DMS114 treated with DMSO at 0.1 percent for 48 hours (cell line): ENCODE measurements at regions not wholly inside any gene's neighbourhood (a gene's known extent, or its start where the extent isn't known, plus 50 kb on each side); places are given as distances from the start of the nearest gene placed in this dataset.
"Not testable (repeated sequence)": the region's sequence is repeated elsewhere in the genome, so short reads cannot be mapped to it uniquely, and the experiment has no call there.

Experiments
- DNase-seq: peaks from one replicate; lab custom pipeline; 2025; ENCODE audit not compliant: unreplicated experiment; lab: John Stamatoyannopoulos, UW

DNA sequence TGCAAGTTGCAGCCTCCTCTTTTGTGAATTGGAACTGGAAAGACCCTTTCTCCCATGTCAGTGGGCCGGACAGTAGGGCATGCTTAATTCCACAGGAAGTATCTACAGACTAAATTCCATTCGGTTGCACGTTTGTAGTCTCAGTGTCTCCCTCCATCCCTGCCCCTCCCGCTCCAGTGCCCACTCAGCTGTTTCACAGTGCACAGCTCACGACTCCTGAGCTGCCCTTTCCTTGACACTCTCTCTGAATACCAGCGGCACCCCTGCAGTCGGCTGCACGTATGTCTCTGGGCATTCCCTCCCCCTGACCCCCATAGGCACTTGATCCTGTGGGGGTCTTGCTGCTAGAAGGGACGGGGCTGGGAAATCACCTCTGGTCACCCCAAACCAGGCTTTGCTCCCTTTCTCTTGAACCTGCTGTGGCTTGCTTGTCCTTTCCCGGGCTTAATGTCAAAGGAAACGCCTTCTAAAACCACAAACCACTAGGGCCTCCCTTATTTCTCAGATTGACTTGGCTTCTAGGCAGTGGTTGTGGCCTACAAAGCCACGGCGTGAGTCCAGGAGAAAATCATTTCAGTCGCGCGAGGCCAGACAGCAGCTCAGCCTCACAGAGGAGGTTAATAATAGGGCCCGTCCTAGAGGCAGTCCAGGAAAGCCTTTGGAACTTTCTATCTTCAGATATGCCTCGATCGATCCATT lies 365.3 kb upstream of the PROX1 start:
- DNase-seq: no peak

DNA sequence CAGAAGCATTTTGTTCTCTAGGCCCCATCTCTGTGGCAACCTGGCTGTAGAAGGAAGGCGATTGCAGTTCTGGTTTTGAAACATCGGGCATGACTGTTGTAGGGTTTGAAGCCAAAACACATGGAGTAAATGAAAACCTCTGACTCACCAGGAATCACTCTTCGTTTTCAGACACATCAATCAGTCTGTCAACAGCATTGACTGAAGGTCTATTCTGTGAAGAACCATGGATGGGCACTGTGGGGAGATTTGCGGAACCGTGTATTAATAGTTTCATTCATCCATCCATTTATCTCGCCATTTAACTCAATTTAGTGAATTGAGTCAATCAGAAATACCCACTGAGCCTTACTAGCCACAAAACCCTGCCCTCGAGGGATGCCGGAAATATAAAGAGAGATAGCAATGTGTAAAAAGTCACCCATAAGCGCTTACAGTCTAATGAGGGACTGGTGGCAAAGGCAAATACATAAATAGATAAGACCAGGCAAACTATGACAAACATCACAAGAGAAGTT lies 364.6 kb upstream of the PROX1 start:
- no peak for DNase-seq

DNA sequence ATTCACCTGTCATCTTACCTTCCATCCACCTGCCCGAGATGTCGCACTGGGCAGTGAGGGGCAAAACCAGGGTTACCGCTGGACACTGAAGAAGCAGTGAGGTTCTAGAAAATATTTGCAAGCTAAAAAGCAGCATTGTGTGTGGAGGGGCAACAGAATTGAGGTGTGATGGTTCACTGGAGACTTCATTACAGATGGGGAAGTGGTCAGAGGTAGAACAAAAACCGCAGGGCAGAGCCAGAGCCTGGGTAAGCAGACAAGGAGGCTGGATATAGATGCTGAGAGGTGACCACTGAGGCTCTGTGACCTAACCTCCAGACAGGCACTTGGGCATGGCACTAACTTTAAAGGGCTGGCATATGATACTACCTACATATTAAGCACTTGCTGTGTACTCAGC lies 363.9 kb upstream of the PROX1 start:
- no peak for DNase-seq

DNA sequence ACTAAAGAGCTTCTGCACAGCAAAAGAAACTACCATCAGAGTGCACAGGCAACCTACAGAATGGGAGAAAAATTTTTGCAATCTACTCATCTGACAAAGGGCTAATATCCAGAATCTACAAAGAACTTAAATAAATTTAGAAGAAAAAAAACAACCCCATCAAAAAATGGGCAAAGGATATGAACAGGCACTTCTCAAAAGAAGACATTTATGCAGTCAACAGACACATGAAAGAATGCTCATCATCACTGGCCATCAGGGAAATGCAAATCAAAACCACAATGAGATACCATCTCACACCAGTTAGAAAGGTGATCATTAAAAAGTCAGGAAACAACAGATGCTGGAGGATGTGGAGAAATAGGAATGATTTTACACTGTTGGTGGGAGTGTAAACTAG lies 351.0 kb upstream of the PROX1 start:
- not testable (repeated sequence) for DNase-seq

DNA sequence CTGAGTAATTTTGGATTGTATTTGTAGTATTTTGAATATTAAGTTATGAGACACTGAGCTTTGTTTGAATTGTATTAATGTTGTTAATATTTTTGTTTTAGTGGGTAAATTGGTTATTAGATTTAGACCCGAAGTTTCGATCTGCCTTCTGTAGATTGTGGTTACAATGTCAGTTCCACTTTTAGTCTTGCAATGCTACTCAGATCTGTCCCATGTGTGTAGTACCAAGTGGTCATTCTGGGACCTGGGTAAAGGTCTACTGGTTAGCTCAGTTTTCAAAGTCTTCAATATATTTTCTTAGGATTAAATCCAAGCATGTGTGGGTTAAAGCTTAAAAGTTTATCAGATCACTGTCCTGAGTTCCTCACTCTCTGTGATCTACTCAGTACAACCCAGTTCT lies 346.5 kb upstream of the PROX1 start:
- no peak for DNase-seq

DNA sequence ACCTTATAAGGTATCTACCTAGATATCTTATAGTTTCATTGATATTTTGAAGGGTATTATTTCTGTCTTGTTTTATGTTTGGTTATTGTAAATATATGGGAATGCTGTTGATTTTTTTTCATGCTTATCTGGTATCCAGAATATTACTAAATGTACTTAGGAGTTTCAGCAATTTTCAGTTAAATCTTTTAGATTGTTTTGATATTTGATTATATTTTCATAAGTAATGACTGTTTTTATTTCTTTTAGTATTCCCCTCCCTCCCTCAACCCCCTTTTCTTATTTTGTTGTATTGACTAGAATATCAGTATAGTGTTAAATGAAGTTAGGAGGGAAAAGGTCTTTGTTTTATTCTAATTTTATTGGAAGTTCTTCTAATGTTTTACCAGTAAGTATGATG lies 344.4 kb upstream of the PROX1 start:
- no peak for DNase-seq

DNA sequence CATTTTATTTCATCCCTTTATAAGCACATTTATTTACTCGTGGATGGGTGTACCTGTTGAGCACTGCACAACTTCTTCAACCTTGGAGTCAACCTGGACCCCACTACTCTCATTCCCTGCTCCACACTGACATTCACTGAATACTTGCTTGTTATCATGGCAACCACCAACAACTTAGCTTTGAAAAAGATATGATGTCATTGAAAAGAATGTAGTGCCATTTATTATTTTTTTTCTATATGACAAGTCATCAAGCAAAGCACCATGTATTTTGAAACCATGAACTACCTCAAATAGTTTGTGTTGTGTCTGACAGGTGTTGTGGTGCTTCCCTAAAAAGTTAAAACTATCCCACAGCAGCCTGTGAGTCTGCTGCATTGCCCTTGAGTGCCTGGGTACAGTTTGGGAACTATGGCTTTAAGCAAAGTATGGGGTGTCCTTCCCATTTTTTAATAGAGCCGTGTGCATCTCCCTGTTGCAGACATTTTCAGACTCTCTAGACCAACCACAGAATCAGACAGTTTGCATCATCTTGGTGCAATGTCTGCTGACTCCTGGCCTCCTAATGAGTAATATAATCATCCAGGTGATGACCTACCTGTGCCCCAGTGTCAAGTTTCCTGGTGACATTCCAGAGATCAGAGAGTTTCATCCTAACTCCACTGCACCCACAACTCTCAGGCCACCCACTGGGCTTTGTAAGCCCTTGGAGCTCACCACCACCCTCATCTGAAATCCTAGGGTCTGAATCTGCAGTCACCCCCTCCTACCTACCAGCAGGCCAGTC lies 339.7 kb upstream of the PROX1 start:
- no peak for DNase-seq

DNA sequence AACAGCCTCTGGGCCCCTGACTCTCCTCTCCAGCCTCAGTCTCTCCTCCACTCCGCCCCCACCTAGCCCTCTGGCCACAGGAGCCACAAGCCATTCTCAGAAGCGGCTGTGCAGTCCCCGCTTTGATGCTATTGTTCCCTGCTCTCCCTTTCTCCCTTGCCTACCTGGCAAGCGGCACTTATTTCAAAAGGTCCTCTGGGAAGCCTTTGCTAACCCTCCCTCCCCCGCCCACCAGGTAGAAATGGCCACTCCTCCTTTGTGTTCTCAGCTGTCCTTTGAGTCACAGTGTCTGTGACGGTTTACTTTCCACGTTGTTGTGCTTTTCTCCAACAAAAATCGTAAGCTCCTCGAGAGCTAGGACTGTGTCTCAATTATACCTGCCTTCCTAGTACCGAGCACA lies 338.4 kb upstream of the PROX1 start:
- no peak for DNase-seq

DNA sequence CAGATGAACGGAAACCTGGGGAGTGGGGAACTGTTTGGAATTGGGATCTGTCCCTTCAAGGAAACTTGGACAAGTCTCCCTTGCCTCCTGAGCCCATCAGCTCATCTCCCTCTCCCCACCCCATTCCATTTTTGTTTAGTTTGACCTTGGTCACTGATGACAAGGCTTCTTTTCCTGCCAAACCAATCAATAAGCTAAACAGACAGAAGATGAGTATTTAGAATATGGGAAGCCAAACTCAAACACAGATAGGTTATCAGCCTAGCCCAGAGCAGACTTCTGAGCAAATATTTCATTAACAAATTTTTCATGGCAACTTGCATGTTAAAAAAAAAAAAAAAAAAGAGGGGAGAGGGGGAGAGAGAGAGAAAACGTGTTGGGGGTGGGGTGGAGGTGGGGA lies 337.2 kb upstream of the PROX1 start:
- no peak for DNase-seq

DNA sequence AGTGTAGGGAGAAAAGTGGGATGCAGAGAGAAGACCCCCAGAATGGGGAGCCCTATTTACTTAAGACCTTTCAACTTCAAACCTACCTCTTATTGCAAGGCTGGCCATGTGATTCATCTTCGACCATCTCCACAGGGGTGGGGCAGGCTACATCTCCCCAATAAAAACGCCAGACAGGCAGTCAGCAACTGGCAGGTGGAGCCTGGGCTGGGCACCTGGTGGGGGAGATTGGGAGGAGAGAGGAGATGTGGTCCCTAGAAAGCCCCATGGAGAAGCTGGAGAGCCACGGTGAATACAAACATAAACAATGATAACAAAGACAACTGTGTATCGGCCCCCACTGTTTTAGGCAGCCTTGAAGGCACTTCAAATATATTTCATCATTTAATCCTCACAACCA lies 336.7 kb upstream of the PROX1 start:
- DNase-seq: no peak

DNA sequence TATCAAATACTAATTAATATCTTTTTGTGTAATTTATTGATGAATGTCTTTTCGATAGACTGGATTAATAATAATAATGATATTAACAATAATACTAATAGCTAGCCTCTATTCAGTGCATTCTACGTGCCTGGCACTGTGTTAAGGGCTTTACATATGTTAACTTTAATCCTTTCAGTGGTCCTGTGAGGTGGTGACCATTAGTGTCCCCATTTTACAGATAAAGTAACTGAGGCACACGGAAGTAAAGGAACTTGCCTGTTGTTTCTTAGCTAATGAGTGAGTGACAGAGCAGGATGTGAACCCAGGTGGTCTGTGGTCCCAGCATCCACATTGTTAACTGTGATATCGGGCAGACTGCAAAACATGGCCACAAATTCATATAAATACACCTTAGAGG lies 335.7 kb upstream of the PROX1 start:
- DNase-seq: no peak

DNA sequence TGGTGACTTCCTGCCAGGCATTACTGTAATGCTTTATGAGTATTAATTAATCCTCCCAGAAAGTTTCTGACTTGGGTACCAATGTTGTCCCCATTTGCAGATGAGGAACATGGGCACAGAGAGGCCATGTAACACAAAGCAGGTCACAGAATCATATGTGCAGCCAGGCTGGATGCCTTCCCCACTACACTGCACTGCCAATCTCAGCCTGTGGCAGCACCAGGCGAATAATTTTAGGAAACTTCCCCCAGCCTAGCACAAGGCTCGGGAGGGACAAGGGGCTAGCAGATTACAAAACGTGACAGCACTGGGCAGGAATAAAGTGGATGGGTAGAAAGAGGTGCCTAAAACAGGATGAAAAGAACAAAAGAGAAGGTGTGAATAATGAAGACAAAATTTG lies 331.7 kb upstream of the PROX1 start:
- DNase-seq: no peak

DNA sequence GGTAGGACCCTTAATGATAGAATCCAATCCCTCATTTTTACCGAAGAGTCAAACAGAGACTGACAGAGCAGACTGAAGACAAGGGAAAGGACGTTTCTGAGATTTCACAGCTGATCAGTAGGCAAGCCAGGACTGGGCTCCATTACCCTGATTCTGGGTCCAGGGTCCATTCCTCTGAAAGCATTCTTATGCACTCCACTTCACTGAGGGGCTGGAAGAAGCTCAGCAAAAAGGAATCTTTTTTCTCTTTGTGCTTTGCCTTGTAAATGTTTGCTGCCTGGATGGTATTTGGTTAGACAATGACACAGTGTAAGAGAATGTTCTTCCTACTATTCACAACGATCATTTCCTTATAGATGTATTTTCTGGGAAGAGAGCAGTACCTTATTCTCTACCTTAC lies 331.3 kb upstream of the PROX1 start:
- no peak for DNase-seq

DNA sequence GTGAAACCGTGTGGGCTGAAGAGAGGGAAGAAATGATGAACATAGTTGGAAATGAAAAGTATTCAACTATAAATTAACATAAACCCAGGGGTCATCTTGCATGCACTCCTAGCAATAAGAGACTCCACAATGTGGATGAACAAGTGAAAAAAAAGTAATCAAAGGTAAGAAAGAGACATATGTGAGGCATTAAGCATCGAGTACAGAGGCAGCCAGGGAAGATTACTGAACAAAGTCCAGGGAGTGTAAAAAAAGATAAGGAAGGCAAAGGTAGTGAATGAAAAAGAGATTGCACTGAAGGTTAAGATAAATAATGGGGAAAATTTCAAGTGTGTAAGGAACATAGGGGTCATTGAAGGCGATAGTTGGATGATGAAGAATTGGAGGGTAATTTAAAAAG lies 330.8 kb upstream of the PROX1 start:
- no peak for DNase-seq

DNA sequence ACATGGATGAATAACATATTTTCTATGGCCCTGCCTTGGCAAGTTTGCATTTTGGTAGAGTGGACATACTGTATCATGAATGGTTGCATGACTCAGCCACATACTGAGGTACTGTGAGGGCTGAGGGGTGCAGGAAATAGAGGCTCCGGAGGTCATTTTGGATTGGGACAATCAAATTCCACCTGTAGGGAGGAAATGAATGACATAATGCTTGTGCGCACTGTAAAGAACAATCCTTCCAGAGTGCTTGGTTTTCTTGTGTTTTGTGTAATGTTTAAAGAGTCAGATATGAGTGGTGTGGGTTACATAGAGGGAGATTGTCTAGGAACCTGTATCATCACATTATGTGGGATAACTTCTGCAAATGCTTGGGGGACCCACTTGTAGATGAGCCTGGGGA lies 329.9 kb upstream of the PROX1 start:
- no peak for DNase-seq

DNA sequence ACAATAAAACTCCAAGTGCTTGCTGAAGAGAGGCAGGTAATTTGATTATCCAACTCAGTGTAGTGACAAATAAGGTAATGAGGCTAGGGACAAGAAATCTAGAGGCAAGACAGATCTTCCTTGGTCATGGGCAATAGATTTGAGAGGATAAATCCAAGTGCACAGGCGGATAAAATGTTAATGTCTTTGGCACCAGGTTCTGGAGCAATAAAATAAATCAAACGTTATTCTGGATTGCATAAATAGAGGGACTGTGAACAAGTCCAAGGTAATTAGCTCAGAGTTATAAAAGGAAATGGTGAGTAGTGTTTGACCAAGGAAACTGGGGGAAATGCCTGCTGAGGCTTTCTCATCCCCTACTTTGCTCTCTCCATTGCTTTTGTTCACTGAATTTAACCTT lies 329.3 kb upstream of the PROX1 start:
- no peak for DNase-seq

DNA sequence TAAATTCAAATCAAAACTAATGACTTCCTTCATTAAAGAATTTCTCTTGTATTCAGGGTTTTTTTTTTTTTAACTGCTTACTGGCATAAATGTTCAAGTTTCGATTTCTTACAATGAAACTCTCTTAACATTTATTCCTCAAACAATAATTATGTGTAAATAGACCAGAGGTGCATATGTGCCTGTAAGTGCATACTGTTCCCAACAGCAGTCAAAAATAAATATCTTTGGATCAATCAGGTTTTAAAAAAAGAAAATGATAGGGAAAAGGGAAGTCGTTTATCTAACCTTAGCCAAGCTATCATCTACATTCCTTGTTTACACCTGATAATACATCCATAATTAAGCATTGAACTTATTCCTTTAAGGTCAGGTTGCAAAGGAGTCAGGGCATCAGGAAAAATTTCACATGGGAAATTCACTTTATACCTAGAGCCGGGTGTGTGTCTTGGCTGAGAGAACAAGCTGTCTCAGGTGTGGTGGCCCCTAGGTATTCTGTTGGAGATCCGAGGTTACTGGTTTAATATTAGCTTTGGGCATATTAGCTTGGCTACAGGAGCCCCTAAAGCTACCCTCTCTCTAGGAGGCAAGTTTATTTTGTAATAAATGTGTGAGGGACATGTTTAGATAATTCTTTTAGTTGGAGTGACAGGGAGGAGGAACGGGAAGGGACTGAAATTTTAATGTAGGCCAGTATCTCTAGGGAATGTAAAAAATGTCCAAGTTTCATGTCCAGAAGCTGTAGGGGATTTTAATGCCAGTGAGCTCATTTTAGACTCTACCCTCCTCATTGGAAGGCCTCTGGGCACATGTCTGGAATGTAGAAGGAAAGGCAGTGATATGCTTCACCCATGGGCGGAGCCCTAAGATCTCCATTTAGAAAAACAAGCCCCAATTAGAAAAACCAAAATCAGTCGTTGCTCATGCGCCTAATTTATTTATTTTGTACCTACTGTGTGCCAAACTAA lies 327.9 kb upstream of the PROX1 start:
- no peak for DNase-seq

DNA sequence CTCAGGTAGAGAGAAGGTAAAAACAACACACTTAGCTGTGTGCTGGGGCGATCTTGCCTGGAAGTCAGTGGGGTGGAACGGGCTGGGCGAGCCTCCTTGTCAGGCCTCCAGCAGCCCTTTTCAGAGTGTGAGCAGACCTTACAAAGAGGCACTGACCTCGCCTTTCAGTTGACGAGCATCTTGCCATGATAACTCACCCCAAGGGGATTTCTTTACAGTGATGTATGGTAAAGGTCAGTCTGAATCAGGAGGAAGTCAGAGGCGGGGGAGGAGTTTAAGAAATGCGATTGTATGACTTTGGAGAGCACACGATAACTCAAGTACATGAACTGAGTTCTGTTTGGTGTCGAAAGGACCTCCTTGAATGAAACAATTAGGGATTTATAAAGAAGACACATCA lies 326.5 kb upstream of the PROX1 start:
- no peak for DNase-seq

DNA sequence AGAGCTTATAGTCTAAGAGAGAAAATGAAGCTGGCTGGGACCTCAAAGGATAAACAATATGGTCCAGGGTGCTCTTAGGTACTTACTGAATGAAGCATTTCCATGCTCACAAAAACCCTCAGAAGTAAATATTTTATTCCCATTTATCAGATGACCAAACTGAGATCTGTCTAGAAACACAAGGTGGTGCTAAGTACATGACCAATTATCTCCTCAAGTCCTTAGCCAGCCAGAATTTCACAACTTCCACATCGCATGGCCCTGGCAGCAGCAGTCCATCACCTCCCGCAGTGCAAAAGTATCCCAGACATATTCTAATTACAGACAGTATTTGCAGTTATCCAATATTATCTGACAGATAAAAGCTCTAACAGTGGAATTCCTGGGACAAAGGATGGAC lies 321.7 kb upstream of the PROX1 start:
- no peak for DNase-seq

DNA sequence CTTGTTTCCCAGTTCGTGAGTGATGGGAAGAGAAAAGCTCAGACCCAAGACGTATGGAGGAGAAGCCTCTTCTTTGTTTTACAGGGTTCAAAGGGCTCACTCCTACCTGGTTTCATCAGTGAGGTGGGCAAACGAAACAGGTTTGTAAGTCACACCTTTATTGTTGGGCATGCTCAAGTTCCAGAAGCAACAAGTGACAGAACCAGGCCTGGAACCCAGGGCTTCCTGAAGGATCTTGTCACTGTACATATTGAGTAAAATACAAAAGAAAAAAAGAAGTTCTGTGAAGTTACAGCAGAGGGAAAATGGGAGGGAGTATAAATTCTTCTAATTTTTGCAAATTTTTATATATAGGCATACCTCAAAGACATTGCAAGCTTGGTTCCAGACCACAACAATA lies 320.9 kb upstream of the PROX1 start:
- no peak for DNase-seq

DNA sequence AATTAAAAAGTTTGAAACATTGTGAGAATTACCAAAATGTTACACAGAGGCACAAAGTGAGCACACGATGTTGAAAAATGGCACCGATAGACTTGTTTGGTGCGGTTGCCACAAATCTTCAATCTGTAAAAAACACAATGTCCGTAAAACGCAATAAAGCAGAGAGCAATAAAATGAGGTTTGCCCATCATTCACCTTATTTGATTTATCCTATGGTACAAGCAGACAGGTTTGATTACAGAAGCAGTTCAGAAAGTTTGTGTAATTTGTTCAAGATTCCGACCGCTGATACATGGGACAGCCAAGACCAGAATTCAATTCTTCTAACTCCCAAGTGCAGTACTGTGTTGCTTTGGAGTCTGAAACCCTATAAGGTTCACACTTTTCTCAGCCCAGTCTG lies 318.3 kb upstream of the PROX1 start:
- no peak for DNase-seq
